D341Med (cell line): ENCODE measurements at regions not wholly inside any gene's neighbourhood (a gene's known extent, or its start where the extent isn't known, plus 50 kb on each side); places are given as distances from the start of the nearest gene placed in this dataset.

ENCODE experiments used
- DNase-seq: peaks from one replicate; pipeline ENCODE4 v3.0.0; 2012; ENCODE audit warnings: low spot score

GRCh38 chr5:88544136-88544645 lies 275.5 kb upstream of the TMEM161B start:
- DNase-seq = no peak

- no peak for DNase-seq
Measured at GRCh38 chr5:88542786-88543185, 274.1 kb upstream of the TMEM161B start.

- no peak for DNase-seq
Measured at GRCh38 chr5:88540471-88541115, 271.9 kb upstream of the TMEM161B start.

GRCh38 chr5:88539693-88540365 lies 271.2 kb upstream of the TMEM161B start:
- DNase-seq = no peak

- no peak for DNase-seq
Measured at GRCh38 chr5:88539026-88539425, 270.4 kb upstream of the TMEM161B start.

GRCh38 chr5:88536146-88536545 lies 267.5 kb upstream of the TMEM161B start:
- no peak for DNase-seq

- DNase-seq = no peak
Measured at GRCh38 chr5:88524941-88525340, 256.3 kb upstream of the TMEM161B start.

GRCh38 chr5:88519066-88519465 lies 250.4 kb upstream of the TMEM161B start:
- DNase-seq = no peak

- no peak for DNase-seq
Measured at GRCh38 chr5:88518131-88519016, 249.7 kb upstream of the TMEM161B start.

- no peak for DNase-seq
Measured at GRCh38 chr5:88515881-88516819, 247.5 kb upstream of the TMEM161B start.

- DNase-seq = no peak
Measured at GRCh38 chr5:88515068-88515467, 246.4 kb upstream of the TMEM161B start.

GRCh38 chr5:88509403-88509802 lies 240.8 kb upstream of the TMEM161B start:
- DNase-seq = peak; percentile 66

- no peak for DNase-seq
Measured at GRCh38 chr5:88507261-88507660, 238.6 kb upstream of the TMEM161B start.

GRCh38 chr5:88503406-88503805 lies 234.8 kb upstream of the TMEM161B start:
- no peak for DNase-seq

- DNase-seq = no peak
Measured at GRCh38 chr5:88503041-88503345, 234.3 kb upstream of the TMEM161B start.

GRCh38 chr5:88502179-88503040 lies 233.8 kb upstream of the TMEM161B start:
- DNase-seq = no peak

GRCh38 chr5:88495810-88496209 lies 227.2 kb upstream of the TMEM161B start:
- DNase-seq = no peak

- no peak for DNase-seq
Measured at GRCh38 chr5:88490874-88491273, 222.2 kb upstream of the TMEM161B start.

GRCh38 chr5:88489364-88489763 lies 220.7 kb upstream of the TMEM161B start:
- no peak for DNase-seq

- DNase-seq = no peak
Measured at GRCh38 chr5:88488561-88488960, 219.9 kb upstream of the TMEM161B start.

- no peak for DNase-seq
Measured at GRCh38 chr5:88488130-88488529, 219.5 kb upstream of the TMEM161B start.
